ENCODE measurements at regions not wholly inside any gene's neighbourhood (a gene's known extent, or its start where the extent isn't known, plus 50 kb on each side); places are given as distances from the start of the nearest gene placed in this dataset.

DNA sequence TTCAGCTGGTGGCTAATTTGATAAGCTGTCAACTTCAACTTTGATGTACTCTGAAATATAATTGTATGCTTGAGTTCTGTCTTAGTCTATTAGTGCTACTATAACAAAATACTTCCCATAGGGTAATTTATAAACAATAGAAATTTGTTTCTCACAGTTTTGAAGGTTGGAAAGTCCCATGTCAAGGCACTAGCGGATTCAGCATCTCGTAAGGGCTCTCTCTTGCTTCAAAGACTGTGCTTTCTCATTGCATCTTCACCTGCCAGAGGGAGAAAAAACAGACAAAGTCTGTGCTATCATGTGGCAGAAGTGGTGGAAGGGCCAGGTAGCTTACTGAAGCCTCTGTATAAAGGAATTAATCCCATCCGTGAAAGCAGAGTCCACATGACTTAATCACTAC is 409.2 kb downstream of the CDH7 start:
- TF ChIP-seq, protein P1, sequence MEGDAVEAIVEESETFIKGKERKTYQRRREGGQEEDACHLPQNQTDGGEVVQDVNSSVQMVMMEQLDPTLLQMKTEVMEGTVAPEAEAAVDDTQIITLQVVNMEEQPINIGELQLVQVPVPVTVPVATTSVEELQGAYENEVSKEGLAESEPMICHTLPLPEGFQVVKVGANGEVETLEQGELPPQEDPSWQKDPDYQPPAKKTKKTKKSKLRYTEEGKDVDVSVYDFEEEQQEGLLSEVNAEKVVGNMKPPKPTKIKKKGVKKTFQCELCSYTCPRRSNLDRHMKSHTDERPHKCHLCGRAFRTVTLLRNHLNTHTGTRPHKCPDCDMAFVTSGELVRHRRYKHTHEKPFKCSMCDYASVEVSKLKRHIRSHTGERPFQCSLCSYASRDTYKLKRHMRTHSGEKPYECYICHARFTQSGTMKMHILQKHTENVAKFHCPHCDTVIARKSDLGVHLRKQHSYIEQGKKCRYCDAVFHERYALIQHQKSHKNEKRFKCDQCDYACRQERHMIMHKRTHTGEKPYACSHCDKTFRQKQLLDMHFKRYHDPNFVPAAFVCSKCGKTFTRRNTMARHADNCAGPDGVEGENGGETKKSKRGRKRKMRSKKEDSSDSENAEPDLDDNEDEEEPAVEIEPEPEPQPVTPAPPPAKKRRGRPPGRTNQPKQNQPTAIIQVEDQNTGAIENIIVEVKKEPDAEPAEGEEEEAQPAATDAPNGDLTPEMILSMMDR (conservative IDR thresholded peaks at IDR 0.05 in 1 of 2, IDR thresholded peaks at IDR 0.05 in 1 of 2; ENCODE audit: extremely low read depth in 1 of 2, insufficient read depth in 1 of 2, low read depth in 1 of 2, low read length in 2 of 2), result no peak
- TF ChIP-seq EZH2 (IDR thresholded peaks at IDR 0.05; ENCODE audit: borderline replicate concordance, low read length), result no peak

Measured in mammary epithelial cell (primary cell).